OCI-LY7 (cell line): ENCODE measurements at regions not wholly inside any gene's neighbourhood (a gene's known extent, or its start where the extent isn't known, plus 50 kb on each side); places are given as distances from the start of the nearest gene placed in this dataset.

Experiments used
- BruUV-seq: library from RNA; stranded (reverse); fragments of 400-500 nt; replicated peaks from 2 replicates; lab custom pipeline; 2021; lab: Mats Ljungman, UMichigan
- CTCF ChIA-PET: fragments of 300-600 bp; sonication (Branson Sonifier 250); formaldehyde crosslinking; loops from one replicate; lab custom pipeline; 2022; ENCODE audit warnings: antibody characterized with exemption; ENCODE audit not compliant: unreplicated experiment; lab: Charles Lee
- POLR2A ChIA-PET: fragments of 300-600 bp; sonication (Branson Sonifier 250); formaldehyde crosslinking; loops from one replicate; lab custom pipeline; 2022; ENCODE audit warnings: antibody characterized with exemption; lab: Charles Lee
- DNase-seq: peaks from one replicate; pipeline ENCODE4 v3.0.0-alpha.2; 2015; ENCODE audit warnings: low spot score
- H2AFZ ChIP-seq: fragments of 200-600 bp; sonication (generic), shearing (Covaris generic); 2 replicates; pipeline ENCODE4 v1.6.1; 2014; ENCODE audit warnings: mild to moderate bottlenecking, antibody characterized with exemption, low read length, moderate library complexity
- H3K27ac ChIP-seq: fragments of 200-600 bp; sonication (generic); 2 replicates; pipeline ENCODE4 v1.5.1; 2014; ENCODE audit warnings: mixed run types, low read depth, mild to moderate bottlenecking, moderate library complexity, low read length, inconsistent platforms; ENCODE audit not compliant: poor library complexity, severe bottlenecking
- H3K36me3 ChIP-seq: fragments of 200-600 bp; sonication (generic); 2 replicates; pipeline ENCODE4 v1.6.1; 2014; ENCODE audit warnings: mild to moderate bottlenecking, antibody characterized with exemption, low read length, moderate library complexity, mixed read lengths; ENCODE audit not compliant: insufficient read depth
- H3K4me1 ChIP-seq: fragments of 200-600 bp; sonication (generic); 2 replicates; pipeline ENCODE4 v1.5.1; 2014; ENCODE audit warnings: mild to moderate bottlenecking, low read length; ENCODE audit not compliant: insufficient read depth, poor library complexity, severe bottlenecking
- H3K4me2 ChIP-seq: fragments of 200-600 bp; sonication (generic); 2 replicates; pipeline ENCODE4 v1.6.1; 2014; ENCODE audit warnings: mild to moderate bottlenecking, low read length
- H3K4me3 ChIP-seq: fragments of 200-600 bp; sonication (generic); 2 replicates; pipeline ENCODE4 v1.5.1; 2014; ENCODE audit warnings: mild to moderate bottlenecking, low read depth, low read length; ENCODE audit not compliant: poor library complexity, severe bottlenecking
- H3K79me2 ChIP-seq: fragments of 200-600 bp; sonication (generic); 2 replicates; pipeline ENCODE4 v1.6.1; 2016; ENCODE audit warnings: low read depth, mild to moderate bottlenecking, low read length, moderate library complexity, mixed read lengths; ENCODE audit not compliant: insufficient read depth
- H3K9me2 ChIP-seq: fragments of 200-600 bp; sonication (generic); 2 replicates; pipeline ENCODE4 v1.6.1; 2016; ENCODE audit warnings: mild to moderate bottlenecking, low read length, mixed read lengths; ENCODE audit not compliant: insufficient read depth
- H3K9me3 ChIP-seq: fragments of 200-600 bp; sonication (generic); 2 replicates; pipeline ENCODE4 v1.6.1; 2014; ENCODE audit warnings: mild to moderate bottlenecking, mixed run types, low read length, mixed read lengths
- H4K20me1 ChIP-seq: fragments of 200-600 bp; sonication (generic); 2 replicates; pipeline ENCODE4 v1.6.1; 2014; ENCODE audit warnings: mild to moderate bottlenecking, antibody characterized with exemption, low read length, moderate library complexity, mixed read lengths; ENCODE audit not compliant: insufficient read depth
- EZH2phosphoT487 ChIP-seq: fragments of 200-600 bp; sonication (generic); IDR thresholded peaks from 2 replicates; pipeline ENCODE4 v1.6.1; 2018; ENCODE audit warnings: low read depth, borderline replicate concordance, mild to moderate bottlenecking, mixed run types, antibody characterized with exemption, low read length, moderate library complexity, mixed read lengths
- intact Hi-C: fragments of 100-400 bp; cut with micrococcal nuclease; formaldehyde crosslinking; loops from one replicate; pipeline ENCODE4 v1.10.0; 2022; ENCODE audit not compliant: unreplicated experiment
- TF ChIP-seq, protein P1 (sequence below): fragments of 200-600 bp; sonication (generic); conservative IDR thresholded peaks from 2 replicates; pipeline ENCODE4 v1.5.1; 2014; ENCODE audit warnings: mild to moderate bottlenecking, antibody characterized with exemption, low read length, moderate library complexity, mixed read lengths

- BruUV-seq: no TSS peak
- CTCF ChIA-PET: no interaction called here
These were observed 957.2 kb upstream of the PRKX start for GRCh38 chrX:4670606-4671005.

DNA sequence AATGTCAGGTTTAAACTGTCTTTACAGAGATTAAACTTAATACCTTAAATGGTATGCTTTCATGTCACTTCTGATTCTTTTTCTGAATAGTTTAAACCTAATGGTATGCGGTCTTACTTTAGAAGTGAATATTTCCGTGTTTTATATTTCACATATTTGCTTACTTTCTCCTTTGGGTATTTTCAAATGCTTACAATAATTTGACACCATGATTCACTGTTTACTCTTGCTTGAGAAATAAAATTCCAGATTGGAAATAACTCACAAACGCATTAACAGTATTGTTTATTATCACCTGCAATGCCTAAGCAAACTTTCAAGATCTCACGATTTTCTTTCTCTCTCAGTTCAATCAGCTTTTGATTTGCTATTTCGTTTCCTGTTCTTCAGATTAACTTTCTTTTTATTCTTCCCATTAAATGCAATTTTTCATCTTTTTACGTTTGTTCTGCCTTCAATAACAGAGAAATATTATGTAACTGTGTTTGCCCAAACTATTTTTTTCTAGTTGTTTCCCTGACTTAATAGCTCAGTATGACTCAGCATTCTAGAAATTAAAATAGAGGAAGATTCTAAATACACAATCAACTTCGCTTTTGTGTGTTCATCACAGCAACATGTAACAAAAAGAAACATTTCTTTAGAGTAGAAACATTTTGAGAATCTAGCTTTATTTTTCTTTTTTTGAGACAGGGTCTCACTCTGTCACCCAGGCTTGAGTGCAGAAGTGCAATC is 955.5 kb upstream of the PRKX start:
- BruUV-seq: no TSS peak
- H3K4me3 ChIP-seq: no peak overlapping the region
- ChIA-PET POLR2A (no interaction called here), CTCF (no interaction called here)
- H3K4me1 ChIP-seq: no peaks in the 10 kb centered on the region
- no peak overlapping the region; the same call in 1 of the 2 replicates for H2AFZ ChIP-seq
- H3K9me2 ChIP-seq: no peaks in the 10 kb centered on the region
- no peaks in the 10 kb centered on the region for H3K36me3 ChIP-seq
- no peaks in the 10 kb centered on the region for H4K20me1 ChIP-seq
- no peak overlapping the region for H3K27ac ChIP-seq
- H3K4me2 ChIP-seq: no peak overlapping the region
- DNase-seq: no peak
- TF ChIP-seq, protein P1, sequence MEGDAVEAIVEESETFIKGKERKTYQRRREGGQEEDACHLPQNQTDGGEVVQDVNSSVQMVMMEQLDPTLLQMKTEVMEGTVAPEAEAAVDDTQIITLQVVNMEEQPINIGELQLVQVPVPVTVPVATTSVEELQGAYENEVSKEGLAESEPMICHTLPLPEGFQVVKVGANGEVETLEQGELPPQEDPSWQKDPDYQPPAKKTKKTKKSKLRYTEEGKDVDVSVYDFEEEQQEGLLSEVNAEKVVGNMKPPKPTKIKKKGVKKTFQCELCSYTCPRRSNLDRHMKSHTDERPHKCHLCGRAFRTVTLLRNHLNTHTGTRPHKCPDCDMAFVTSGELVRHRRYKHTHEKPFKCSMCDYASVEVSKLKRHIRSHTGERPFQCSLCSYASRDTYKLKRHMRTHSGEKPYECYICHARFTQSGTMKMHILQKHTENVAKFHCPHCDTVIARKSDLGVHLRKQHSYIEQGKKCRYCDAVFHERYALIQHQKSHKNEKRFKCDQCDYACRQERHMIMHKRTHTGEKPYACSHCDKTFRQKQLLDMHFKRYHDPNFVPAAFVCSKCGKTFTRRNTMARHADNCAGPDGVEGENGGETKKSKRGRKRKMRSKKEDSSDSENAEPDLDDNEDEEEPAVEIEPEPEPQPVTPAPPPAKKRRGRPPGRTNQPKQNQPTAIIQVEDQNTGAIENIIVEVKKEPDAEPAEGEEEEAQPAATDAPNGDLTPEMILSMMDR: no peak
- TF ChIP-seq EZH2phosphoT487: no peak
- H3K9me3 ChIP-seq: no peaks in the 10 kb centered on the region
- intact Hi-C loops: no loop called here
- H3K79me2 ChIP-seq: no peaks in the 10 kb centered on the region

More at GRCh38 chrX:4670606-4671005, 957.2 kb upstream of the PRKX start:
- TF ChIP-seq, protein P1: no peak
- no peak for TF ChIP-seq EZH2phosphoT487
- Histone ChIP-seq H3K4me3 (no peak overlapping the region), H4K20me1 (no peaks in the 10 kb centered on the region), H2AFZ (no peak overlapping the region), H3K4me1 (no peaks in the 10 kb centered on the region), H3K9me2 (no peaks in the 10 kb centered on the region), H3K79me2 (no peaks in the 10 kb centered on the region), H3K4me2 (no peak overlapping the region), H3K36me3 (no peaks in the 10 kb centered on the region), H3K27ac (no peak overlapping the region), H3K9me3 (no peaks in the 10 kb centered on the region)
- POLR2A ChIA-PET: interaction anchor here (0.6 to 1.7 kb wide), 2 partner anchors 9 to 1310 kb away, joined by 5 to 10 read pairs; no protein-coding TSS in a partner anchor
- intact Hi-C loops: no loop called here
- no peak for DNase-seq

- no peaks in the 10 kb centered on the region for H3K36me3 ChIP-seq
- no peaks in the 10 kb centered on the region for H3K9me3 ChIP-seq
- TF ChIP-seq EZH2phosphoT487: no peak
- TF ChIP-seq, protein P1: no peak
- no peak overlapping the region for H3K4me3 ChIP-seq
- POLR2A ChIA-PET: no interaction called here
- no peaks in the 10 kb centered on the region for H3K9me2 ChIP-seq
- no peak overlapping the region for H3K27ac ChIP-seq
- no peaks in the 10 kb centered on the region for H3K79me2 ChIP-seq
- CTCF ChIA-PET: no interaction called here
- intact Hi-C loops: no loop called here
- no TSS peak for BruUV-seq
- no peaks in the 10 kb centered on the region for H3K4me1 ChIP-seq
- H2AFZ ChIP-seq: no peak overlapping the region
- no peak overlapping the region for H3K4me2 ChIP-seq
- H4K20me1 ChIP-seq: no peaks in the 10 kb centered on the region
- no peak for DNase-seq
These were observed 949.6 kb upstream of the PRKX start for GRCh38 chrX:4663085-4663484.
